IgD-negative memory B cell (primary cell): ENCODE measurements at regions not wholly inside any gene's neighbourhood (a gene's known extent, or its start where the extent isn't known, plus 50 kb on each side); places are given as distances from the start of the nearest gene placed in this dataset.

ENCODE experiments used
- H3K27ac Mint-ChIP-seq, 3 donors: one replicate each; pipeline ENCODE4 v1.8.0; 2020 to 2022; ENCODE audit warnings: mild to moderate bottlenecking in 3 of 3, mixed read lengths in 3 of 3, moderate library complexity in 1 of 3
- H3K27me3 Mint-ChIP-seq: one replicate; pipeline ENCODE4 v1.8.0; 2021; ENCODE audit warnings: mixed read lengths
- H3K36me3 Mint-ChIP-seq: one replicate; pipeline ENCODE4 v1.8.0; 2020; ENCODE audit warnings: mild to moderate bottlenecking, mixed read lengths
- H3K4me1 Mint-ChIP-seq, 3 donors: one replicate each; pipeline ENCODE4 v1.8.0; 2020 to 2022; ENCODE audit warnings: mixed read lengths in 3 of 3, mild to moderate bottlenecking in 1 of 3
- H3K4me3 Mint-ChIP-seq, 4 donors: one replicate each; pipeline ENCODE4 v1.8.0; 2020 to 2022; ENCODE audit warnings: mild to moderate bottlenecking in 4 of 4, mixed read lengths in 4 of 4, moderate library complexity in 3 of 4
- H3K9me3 Mint-ChIP-seq, 3 donors: one replicate each; pipeline ENCODE4 v1.8.0; 2020 to 2021; ENCODE audit warnings: mixed read lengths in 3 of 3, mild to moderate bottlenecking in 1 of 3

DNA sequence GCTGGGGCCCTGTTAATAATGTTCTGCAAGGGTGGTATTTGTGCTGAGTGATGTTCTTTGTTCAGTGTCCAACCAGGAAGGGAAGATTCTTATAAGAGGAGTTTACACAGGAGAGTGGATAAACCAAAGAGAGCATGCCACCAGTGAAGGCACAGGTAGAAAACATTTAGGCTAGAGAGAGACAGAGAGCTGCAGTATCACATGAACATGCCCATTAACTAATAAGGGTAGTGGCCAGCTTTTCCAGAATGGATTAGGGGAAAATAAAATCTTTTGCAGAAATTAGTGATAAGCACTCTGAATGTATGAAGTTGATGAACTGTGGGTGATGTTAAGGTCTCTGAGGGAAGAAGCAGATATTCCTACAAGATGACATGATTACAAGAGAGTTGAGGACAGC, 54.1 kb upstream of the PRLR start:
- Mint-ChIP-seq H3K4me3 (no peak overlapping the region), H3K4me1 (no peaks in the 10 kb centered on the region), H3K27me3 (peaks cover 1% of the 10 kb centered on the region), H3K9me3 (peaks cover 2 to 3% (median 2%) of the 10 kb centered on the region in 3 donors), H3K27ac (no peak overlapping the region), H3K36me3 (no peaks in the 10 kb centered on the region)

DNA sequence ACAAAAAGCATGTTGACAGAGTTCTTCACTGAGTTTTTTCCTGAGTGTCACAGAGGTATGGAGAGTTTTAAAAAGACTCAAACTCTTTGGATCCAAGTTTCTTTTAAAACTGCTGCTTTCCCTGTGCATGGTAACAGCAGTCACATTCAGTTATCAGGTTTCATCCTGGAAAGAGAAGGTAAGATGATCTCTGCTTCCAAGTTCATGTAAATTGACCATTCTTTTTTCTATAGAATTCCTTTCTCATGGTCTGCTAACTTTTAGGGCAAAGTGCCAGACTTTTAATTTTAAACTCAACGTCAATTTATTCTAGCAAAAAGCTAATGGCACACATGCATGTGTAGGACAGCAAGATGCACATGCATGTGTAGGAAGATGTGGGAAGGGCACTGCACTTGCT, 52.5 kb upstream of the PRLR start:
- no peak overlapping the region for H3K4me3 Mint-ChIP-seq
- H3K9me3 Mint-ChIP-seq: peaks cover 0 to 5% (median 4%) of the 10 kb centered on the region in 3 donors
- H3K36me3 Mint-ChIP-seq: no peaks in the 10 kb centered on the region
- H3K27ac Mint-ChIP-seq: no peak overlapping the region
- H3K4me1 Mint-ChIP-seq: no peaks in the 10 kb centered on the region
- peaks cover 1% of the 10 kb centered on the region for H3K27me3 Mint-ChIP-seq

DNA sequence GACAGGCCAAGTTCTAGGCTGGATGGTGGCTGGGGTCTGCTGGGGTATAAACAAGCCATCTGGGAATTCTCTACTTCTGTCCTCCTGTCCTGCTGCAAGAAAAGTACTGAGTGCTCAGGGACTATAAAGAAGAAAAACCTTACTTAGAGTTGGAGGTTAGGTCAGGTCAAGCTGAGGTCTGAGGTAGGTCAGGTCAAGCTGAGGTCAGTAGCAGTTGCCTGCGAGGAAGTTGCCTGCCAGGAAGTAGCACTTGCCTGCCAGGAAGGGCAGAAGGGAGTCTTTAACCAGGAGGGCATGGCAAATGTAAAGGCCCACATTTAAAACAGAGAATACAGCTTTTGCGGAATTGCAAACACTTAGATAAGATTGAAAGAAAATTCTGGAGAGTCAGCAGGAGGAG, 51.3 kb upstream of the PRLR start:
- no peak overlapping the region for H3K4me3 Mint-ChIP-seq
- H3K27me3 Mint-ChIP-seq: peaks cover 1% of the 10 kb centered on the region
- H3K36me3 Mint-ChIP-seq: no peaks in the 10 kb centered on the region
- H3K4me1 Mint-ChIP-seq: no peaks in the 10 kb centered on the region
- peaks cover 0 to 5% (median 4%) of the 10 kb centered on the region in 3 donors for H3K9me3 Mint-ChIP-seq
- H3K27ac Mint-ChIP-seq: no peak overlapping the region
